A673 (cell line): ENCODE measurements at regions not wholly inside any gene's neighbourhood (a gene's known extent, or its start where the extent isn't known, plus 50 kb on each side); places are given as distances from the start of the nearest gene placed in this dataset.

Experiments used
- BruUV-seq: library from RNA; stranded (reverse); fragments of 400-500 nt; replicated peaks from 2 replicates; lab custom pipeline; 2021; lab: Mats Ljungman, UMichigan
- CTCF ChIA-PET: fragments of 300-600 bp; sonication (Branson Sonifier 250); formaldehyde crosslinking; loops from one replicate; lab custom pipeline; 2022; ENCODE audit warnings: antibody characterized with exemption; lab: Charles Lee
- POLR2A ChIA-PET: fragments of 300-600 bp; sonication (Branson Sonifier 250); formaldehyde crosslinking; loops from one replicate; lab custom pipeline; 2022; ENCODE audit warnings: antibody characterized with exemption; ENCODE audit not compliant: low non-redundant PET; lab: Charles Lee
- DNase-seq: peaks from one replicate; pipeline ENCODE4 v3.0.0-alpha.2; 2015; ENCODE audit warnings: low spot score
- H3K27ac ChIP-seq: fragments of 200-600 bp; sonication (generic); 2 replicates; pipeline ENCODE4 v1.5.1; 2016; ENCODE audit warnings: mixed run types, low read depth, mild to moderate bottlenecking, mixed read lengths, antibody characterized with exemption, low read length; ENCODE audit not compliant: poor library complexity, severe bottlenecking
- H3K27me3 ChIP-seq: fragments of 200-600 bp; sonication (generic); replicated peaks from 2 replicates; pipeline ENCODE4 v1.6.1; 2017; ENCODE audit warnings: mixed run types, low read depth, mild to moderate bottlenecking, mixed read lengths, antibody characterized with exemption, low read length; ENCODE audit not compliant: insufficient read depth, poor library complexity
- H3K36me3 ChIP-seq: fragments of 200-600 bp; sonication (generic); 2 replicates; pipeline ENCODE4 v1.6.1; 2016; ENCODE audit warnings: mixed run types, mild to moderate bottlenecking, mixed read lengths, antibody characterized with exemption, low read length; ENCODE audit not compliant: insufficient read depth, poor library complexity, severe bottlenecking
- H3K4me1 ChIP-seq: fragments of 200-600 bp; sonication (generic); 2 replicates; pipeline ENCODE4 v1.6.1; 2017; ENCODE audit warnings: mixed run types, mild to moderate bottlenecking, mixed read lengths, antibody characterized with exemption, low read length; ENCODE audit not compliant: insufficient read depth, poor library complexity, severe bottlenecking
- H3K4me3 ChIP-seq: fragments of 200-600 bp; sonication (generic); 2 replicates; pipeline ENCODE4 v1.5.1; 2016; ENCODE audit warnings: low read depth, mixed run types, mild to moderate bottlenecking, mixed read lengths, low read length; ENCODE audit not compliant: poor library complexity, severe bottlenecking
- H3K9me3 ChIP-seq: fragments of 200-600 bp; sonication (generic); 2 replicates; pipeline ENCODE4 v1.6.1; 2016; ENCODE audit warnings: mixed run types, low read depth, mild to moderate bottlenecking, mixed read lengths, antibody characterized with exemption, low read length; ENCODE audit not compliant: poor library complexity, severe bottlenecking
- CTCF ChIP-seq: fragments of 300-800, 200-600 bp; sonication (generic); conservative IDR thresholded peaks from 2 replicates; pipeline ENCODE4 v1.5.1; 2017; ENCODE audit warnings: low read depth, mild to moderate bottlenecking, antibody characterized with exemption, low read length, moderate library complexity, mixed read lengths
- EZH2 ChIP-seq: fragments of 200-600 bp; sonication (generic); IDR thresholded peaks from 2 replicates; pipeline ENCODE4 v1.6.1; 2017; ENCODE audit warnings: borderline replicate concordance, low read depth, mild to moderate bottlenecking, mixed read lengths, antibody characterized with exemption, low read length; ENCODE audit not compliant: poor library complexity, severe bottlenecking
- intact Hi-C: fragments of 100-400 bp; cut with micrococcal nuclease; formaldehyde crosslinking; loops from one replicate; pipeline ENCODE4 v1.10.0; 2022; ENCODE audit not compliant: unreplicated experiment

- TF ChIP-seq CTCF (no peak), EZH2 (no peak)
- Histone ChIP-seq H3K36me3 (no peaks in the 10 kb centered on the region), H3K27me3 (no peaks in the 10 kb centered on the region), H3K27ac (no peak overlapping the region), H3K4me1 (no peaks in the 10 kb centered on the region), H3K9me3 (no peaks in the 10 kb centered on the region), H3K4me3 (no peak overlapping the region)
- no TSS peak for BruUV-seq
- intact Hi-C loops = loop anchor here (5.0 kb wide), 1 partner anchor 340 kb away; no protein-coding TSS in a partner anchor
- DNase-seq = no peak
- ChIA-PET POLR2A (no interaction called here), CTCF (no interaction called here)
Measured at GRCh38 chr13:70622796-70623195, 514.5 kb upstream of the KLHL1 start.

GRCh38 chr13:70619936-70620335 lies 511.7 kb upstream of the KLHL1 start:
- H3K9me3 ChIP-seq = no peaks in the 10 kb centered on the region
- intact Hi-C loops = loop anchor here (5.0 kb wide), 1 partner anchor 342 kb away; no protein-coding TSS in a partner anchor
- no TSS peak for BruUV-seq
- DNase-seq = no peak
- H3K4me1 ChIP-seq = no peaks in the 10 kb centered on the region
- POLR2A ChIA-PET = no interaction called here
- no peak for TF ChIP-seq CTCF
- TF ChIP-seq EZH2 = no peak
- no peaks in the 10 kb centered on the region for H3K36me3 ChIP-seq
- no peak overlapping the region for H3K4me3 ChIP-seq
- CTCF ChIA-PET = no interaction called here
- no peak overlapping the region for H3K27ac ChIP-seq
- H3K27me3 ChIP-seq = peaks cover 6% of the 10 kb centered on the region

- POLR2A ChIA-PET = no interaction called here
Measured at GRCh38 chr13:70616847-70617246, 508.6 kb upstream of the KLHL1 start.

More at GRCh38 chr13:70616847-70617246, 508.6 kb upstream of the KLHL1 start:
- Histone ChIP-seq H3K9me3 (no peaks in the 10 kb centered on the region), H3K27ac (no peak overlapping the region), H3K36me3 (no peaks in the 10 kb centered on the region), H3K4me3 (no peak overlapping the region), H3K27me3 (peaks cover 9% of the 10 kb centered on the region), H3K4me1 (no peaks in the 10 kb centered on the region)
- CTCF ChIA-PET = no interaction called here
- BruUV-seq = no TSS peak
- intact Hi-C loops = no loop called here
- TF ChIP-seq EZH2 (no peak), CTCF (no peak)
- no peak for DNase-seq
